ENCODE measurements at regions not wholly inside any gene's neighbourhood (a gene's known extent, or its start where the extent isn't known, plus 50 kb on each side); places are given as distances from the start of the nearest gene placed in this dataset.

DNA sequence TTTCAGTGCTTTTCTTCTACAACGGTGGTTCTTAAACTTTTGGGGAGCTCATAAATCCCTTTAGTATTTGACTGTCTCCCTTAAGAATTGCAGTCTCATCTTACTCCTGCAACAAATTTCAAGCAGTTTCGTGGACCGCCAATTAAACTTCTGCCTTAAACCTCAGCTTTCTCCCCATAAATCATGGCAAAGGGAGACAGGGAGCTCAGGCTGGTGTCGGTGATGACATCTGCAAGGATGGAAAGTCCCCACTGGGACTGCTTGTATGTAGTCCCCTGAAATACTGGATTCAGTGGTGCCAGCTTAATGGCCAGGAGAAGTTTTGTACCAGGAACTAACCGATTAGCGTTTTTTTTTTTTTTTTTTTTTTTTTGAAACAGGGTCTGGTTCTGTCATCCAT is 148.7 kb upstream of the ITGA6 start:
- H3K4me3 ChIP-seq (ENCODE audit: low read depth, low read length): no peak overlapping the region
- DNase-seq (ENCODE audit: low read depth): no peak
- TF ChIP-seq, protein P1, sequence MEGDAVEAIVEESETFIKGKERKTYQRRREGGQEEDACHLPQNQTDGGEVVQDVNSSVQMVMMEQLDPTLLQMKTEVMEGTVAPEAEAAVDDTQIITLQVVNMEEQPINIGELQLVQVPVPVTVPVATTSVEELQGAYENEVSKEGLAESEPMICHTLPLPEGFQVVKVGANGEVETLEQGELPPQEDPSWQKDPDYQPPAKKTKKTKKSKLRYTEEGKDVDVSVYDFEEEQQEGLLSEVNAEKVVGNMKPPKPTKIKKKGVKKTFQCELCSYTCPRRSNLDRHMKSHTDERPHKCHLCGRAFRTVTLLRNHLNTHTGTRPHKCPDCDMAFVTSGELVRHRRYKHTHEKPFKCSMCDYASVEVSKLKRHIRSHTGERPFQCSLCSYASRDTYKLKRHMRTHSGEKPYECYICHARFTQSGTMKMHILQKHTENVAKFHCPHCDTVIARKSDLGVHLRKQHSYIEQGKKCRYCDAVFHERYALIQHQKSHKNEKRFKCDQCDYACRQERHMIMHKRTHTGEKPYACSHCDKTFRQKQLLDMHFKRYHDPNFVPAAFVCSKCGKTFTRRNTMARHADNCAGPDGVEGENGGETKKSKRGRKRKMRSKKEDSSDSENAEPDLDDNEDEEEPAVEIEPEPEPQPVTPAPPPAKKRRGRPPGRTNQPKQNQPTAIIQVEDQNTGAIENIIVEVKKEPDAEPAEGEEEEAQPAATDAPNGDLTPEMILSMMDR (IDR thresholded peaks at IDR 0.05; ENCODE audit: control insufficient read depth, extremely low read depth, insufficient read depth): no peak

DNA sequence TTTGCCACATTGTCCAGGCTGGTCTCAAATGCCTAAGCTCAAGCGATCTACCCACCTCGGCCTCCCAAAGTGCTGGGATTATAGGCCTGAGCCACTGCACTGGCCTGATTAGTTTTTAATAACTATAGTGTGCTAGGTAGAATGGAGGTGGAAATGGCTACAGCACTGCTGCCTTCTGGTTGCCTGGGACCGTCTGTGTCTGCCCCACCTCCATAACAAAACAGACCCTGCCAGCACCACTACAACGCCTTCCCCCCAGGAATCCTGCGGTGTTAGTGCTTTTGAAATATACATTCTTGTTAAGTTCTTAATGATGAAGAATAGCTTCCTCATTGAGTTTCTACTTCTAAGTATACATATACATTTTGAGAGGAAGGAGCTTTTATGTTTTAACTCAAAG is 148.2 kb upstream of the ITGA6 start:
- TF ChIP-seq, protein P1 (IDR thresholded peaks at IDR 0.05; ENCODE audit: control insufficient read depth, extremely low read depth, insufficient read depth): no peak
- no peak for DNase-seq (ENCODE audit: low read depth)
- no peak overlapping the region for H3K4me3 ChIP-seq (ENCODE audit: low read depth, low read length)

DNA sequence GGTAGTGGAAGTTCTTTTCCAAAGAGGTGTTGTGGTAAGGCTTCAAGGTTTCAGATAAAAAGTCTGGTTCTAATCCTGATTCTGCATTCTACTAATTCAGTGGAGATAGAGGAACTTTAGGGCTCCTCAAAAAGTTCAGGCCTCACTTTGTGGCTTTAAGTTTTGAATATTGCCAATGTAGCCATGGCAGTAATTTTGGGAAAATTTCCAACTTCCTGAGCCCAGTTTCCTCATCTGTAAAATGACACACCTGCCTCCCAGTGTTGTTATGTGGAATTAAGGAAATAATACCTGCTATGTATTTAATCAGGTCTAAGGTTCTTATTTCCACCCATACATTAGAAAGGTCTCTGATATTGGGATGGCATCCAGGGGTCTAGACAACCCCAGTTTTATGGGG is 147.6 kb upstream of the ITGA6 start:
- DNase-seq (ENCODE audit: low read depth): no peak
- TF ChIP-seq, protein P1 (IDR thresholded peaks at IDR 0.05; ENCODE audit: control insufficient read depth, extremely low read depth, insufficient read depth): no peak
- H3K4me3 ChIP-seq (ENCODE audit: low read depth, low read length): no peak overlapping the region

DNA sequence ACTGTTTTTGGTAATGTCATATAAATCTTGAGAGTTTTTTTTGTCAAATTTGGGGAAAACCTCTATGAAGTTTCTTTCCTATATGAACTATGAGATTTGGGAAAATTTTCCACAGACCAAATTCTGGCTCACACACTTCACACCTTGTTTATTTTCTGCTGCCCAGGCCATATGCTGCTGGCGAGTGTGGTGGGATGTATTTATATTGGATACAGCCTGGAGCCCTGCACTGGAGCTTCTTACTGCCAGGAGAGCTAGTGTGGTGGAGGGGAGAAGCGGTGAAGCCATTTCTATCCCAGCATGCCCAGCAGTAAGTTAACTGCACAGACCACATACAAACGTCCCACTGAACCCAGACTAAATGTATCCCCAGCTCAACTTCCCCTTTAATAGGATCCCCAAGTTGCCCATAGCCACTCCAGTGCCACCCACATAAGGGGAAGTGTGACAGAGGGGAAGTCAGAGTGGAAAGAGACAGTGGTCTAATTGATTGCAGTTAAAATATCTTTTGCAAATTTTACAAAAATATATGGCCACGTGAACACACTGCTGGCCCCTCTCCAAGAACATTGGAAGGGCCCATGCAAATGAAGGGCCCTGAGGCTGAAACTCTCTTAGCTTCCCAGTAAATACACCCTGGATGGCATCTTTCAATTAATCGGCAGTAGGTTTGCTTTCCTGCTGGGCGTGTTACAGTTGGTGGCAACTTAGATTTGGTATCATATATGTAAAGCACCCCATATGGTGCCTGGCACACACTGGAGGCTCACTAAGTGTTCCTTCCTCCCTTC is 146.6 kb upstream of the ITGA6 start:
- no peak for DNase-seq (ENCODE audit: low read depth)
- TF ChIP-seq, protein P1 (IDR thresholded peaks at IDR 0.05; ENCODE audit: control insufficient read depth, extremely low read depth, insufficient read depth): no peak
- H3K4me3 ChIP-seq (ENCODE audit: low read depth, low read length): no peak overlapping the region

DNA sequence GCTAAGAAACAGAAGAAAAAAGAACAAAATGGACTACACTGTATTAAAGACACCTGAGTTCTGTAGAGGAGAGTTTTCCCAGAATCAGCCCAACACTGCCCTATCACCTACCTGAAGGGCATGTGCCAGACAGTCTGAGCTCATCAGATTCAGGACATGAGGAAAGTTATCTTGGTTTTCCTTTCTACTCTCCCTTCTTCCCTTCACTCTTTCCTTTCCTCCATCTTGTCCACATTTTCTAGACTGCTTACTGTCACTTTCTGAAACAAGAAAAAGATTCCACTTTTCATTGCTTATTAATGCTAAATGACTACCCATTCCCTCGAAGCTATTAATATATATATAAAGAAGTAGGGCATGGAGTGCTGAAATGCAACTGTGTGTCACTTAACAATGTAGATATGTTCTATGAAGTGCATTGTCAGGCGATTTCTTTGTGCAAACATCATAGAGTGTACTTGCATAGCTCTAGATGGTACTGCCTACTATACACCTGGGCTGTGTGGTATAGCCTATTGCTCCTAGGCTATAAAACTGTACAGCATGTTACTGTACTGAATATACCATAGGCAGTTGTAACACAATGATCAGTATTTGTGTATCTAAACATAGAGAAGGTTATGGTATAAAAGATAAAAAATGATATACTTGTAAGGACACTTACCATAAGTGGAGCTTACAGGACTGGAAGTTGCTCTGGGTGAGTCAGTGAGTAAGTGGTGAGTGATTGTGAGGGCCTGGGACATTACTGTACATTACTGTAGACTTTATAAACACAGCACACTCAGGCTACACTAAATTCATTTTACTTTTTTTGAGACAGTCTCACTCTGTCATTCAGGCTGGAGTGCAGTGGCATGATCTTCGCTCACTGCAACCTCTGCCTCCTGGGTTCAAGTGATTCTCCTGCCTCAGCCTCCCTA is 145.5 kb upstream of the ITGA6 start:
- no peak for DNase-seq (ENCODE audit: low read depth)
- no peak overlapping the region for H3K4me3 ChIP-seq (ENCODE audit: low read depth, low read length)
- TF ChIP-seq, protein P1 (IDR thresholded peaks at IDR 0.05; ENCODE audit: control insufficient read depth, extremely low read depth, insufficient read depth): no peak

DNA sequence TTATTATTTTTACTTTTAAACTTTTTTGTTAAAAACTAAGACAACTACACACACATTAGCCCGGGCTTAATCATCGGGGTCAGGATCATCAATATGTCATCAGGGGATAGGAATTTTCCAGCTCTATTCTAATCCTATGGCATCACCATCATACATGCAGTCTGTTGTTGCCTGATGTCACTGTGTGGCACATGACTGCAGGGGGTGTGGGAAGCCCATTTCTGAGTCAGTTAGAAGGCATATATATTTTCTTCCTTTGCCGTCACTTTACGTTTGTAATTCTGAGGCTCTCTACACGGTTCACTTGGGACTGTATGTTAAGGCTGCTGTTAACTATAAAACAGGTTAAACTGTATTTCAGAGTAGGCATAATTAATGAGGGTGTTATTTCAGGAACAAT is 144.4 kb upstream of the ITGA6 start:
- H3K4me3 ChIP-seq (ENCODE audit: low read depth, low read length): no peak overlapping the region
- TF ChIP-seq, protein P1 (IDR thresholded peaks at IDR 0.05; ENCODE audit: control insufficient read depth, extremely low read depth, insufficient read depth): no peak
- DNase-seq (ENCODE audit: low read depth): no peak
